Right lobe of liver (tissue), 6 donors: ENCODE measurements at regions not wholly inside any gene's neighbourhood (a gene's known extent, or its start where the extent isn't known, plus 50 kb on each side); places are given as distances from the start of the nearest gene placed in this dataset.

Experiments used
- ATAC-seq, 4 donors: fragments of 200-7000 bp; cut with Tn5 transposase; one replicate each; pipeline ENCODE4 v1.9.1; 2020; ENCODE audit warnings: mild to moderate bottlenecking in 4 of 4, moderate library complexity in 4 of 4
- DNase-seq, 3 donors: peaks; one replicate each; pipeline ENCODE4 v3.0.0-alpha.2; 2020
- H3K27ac ChIP-seq, 3 donors: fragments of 200-600 bp; one replicate each; pipeline ENCODE4 v1.8.0; 2022
- H3K27me3 ChIP-seq, 2 donors: fragments of 200-600 bp; one replicate each; pipeline ENCODE4 v1.8.0; 2022
- H3K36me3 ChIP-seq, 4 donors: fragments of 200-600 bp; sonication (generic) in 1 of 4; one replicate each; pipeline versions ENCODE4 v1.5.1 to v1.8.0; 2017 to 2022; ENCODE audit warnings: control low read depth in 1 of 4
- H3K4me1 ChIP-seq, 4 donors: fragments of 200-600 bp; sonication (generic) in 1 of 4; one replicate each; pipeline versions ENCODE4 v1.5.1 to v1.8.0; 2017 to 2022; ENCODE audit warnings: control low read depth in 1 of 4
- H3K4me3 ChIP-seq, 3 donors: fragments of 200-600 bp; one replicate each; pipeline ENCODE4 v1.8.0; 2022
- H3K9me3 ChIP-seq, 4 donors: fragments of 200-600 bp; sonication (generic) in 1 of 4; one replicate each; pipeline versions ENCODE4 v1.5.1 to v1.8.0; 2017 to 2022; ENCODE audit warnings: control low read depth in 1 of 4
- CTCF ChIP-seq, 4 donors: fragments of 200-600 bp in 3 of 4; fragments of 450-650 bp in 1 of 4; IDR thresholded peaks; one replicate each; pipeline versions ENCODE4 v1.5.1 to v1.8.0; 2016 to 2022; ENCODE audit warnings: antibody characterized with exemption in 4 of 4, mild to moderate bottlenecking in 2 of 4
- POLR2A ChIP-seq: fragments of 450-650 bp; IDR thresholded peaks from one replicate; pipeline ENCODE4 v1.6.1; 2017; ENCODE audit warnings: antibody characterized with exemption, mild to moderate bottlenecking
- WGBS: methylation state at CpG from one replicate; pipeline ENCODE4 v1.1.6; 2018; ENCODE audit warnings: low coverage, low lambda C conversion rate; ENCODE audit not compliant: insufficient coverage; ENCODE audit errors: missing lambda C conversion rate; 5-methylcytosine and 5-hydroxymethylcytosine counted together
- intact Hi-C, 2 donors: fragments of 100-400 bp; cut with DNase I; formaldehyde crosslinking; loops; one replicate each; pipeline versions ENCODE4 v1.11.2 to v1.14.1; 2022
- donor health status: DM: no; HTN: yes; CAD: no.
- donor health status: DM: no; HTN: no; CAD: no.
- donor health status: DM: no; HTN: no; CAD: no.
- donor health status: DM: no; HTN: yes; CAD: no.
- donor health status: DM: no; HTN: yes; CAD: no.

- no peaks in the 10 kb centered on the region for H3K27me3 ChIP-seq
- H3K27ac ChIP-seq = no peak overlapping the region
- intact Hi-C loops = no loop called here
- no peaks in the 10 kb centered on the region for H3K36me3 ChIP-seq
- H3K4me1 ChIP-seq = no peaks in the 10 kb centered on the region
- H3K4me3 ChIP-seq = no peak overlapping the region
- H3K9me3 ChIP-seq = no peaks in the 10 kb centered on the region
- DNase-seq = no peak
- ATAC-seq = no peak
- 83% methylated on average over 5 of the region's 5 CpGs for WGBS
- TF ChIP-seq CTCF (IDR thresholded peaks at IDR 0.05) (no peak), POLR2A (no peak)
Measured at GRCh38 chr6:4588163-4588562, 188.0 kb upstream of the CDYL start.

GRCh38 chr6:4587171-4587570, 189.0 kb upstream of the CDYL start:
- intact Hi-C loops = no loop called here

GRCh38 chr6:4586469-4586859, 189.7 kb upstream of the CDYL start:
- ATAC-seq (no peak), DNase-seq (no peak)
- Histone ChIP-seq H3K27me3 (no peaks in the 10 kb centered on the region), H3K27ac (no peak overlapping the region), H3K9me3 (no peaks in the 10 kb centered on the region), H3K36me3 (no peaks in the 10 kb centered on the region), H3K4me3 (no peak overlapping the region), H3K4me1 (no peaks in the 10 kb centered on the region)
- intact Hi-C loops = no loop called here
- WGBS = 78% methylated on average over 2 of the region's 3 CpGs
- TF ChIP-seq CTCF (IDR thresholded peaks at IDR 0.05) (no peak), POLR2A (no peak)

More at GRCh38 chr6:4587171-4587570, 189.0 kb upstream of the CDYL start:
- ATAC-seq (no peak), DNase-seq (no peak)
- no peak for TF ChIP-seq CTCF (IDR thresholded peaks at IDR 0.05)
- no peak for TF ChIP-seq POLR2A
- no peak overlapping the region for H3K4me3 ChIP-seq
- H3K27ac ChIP-seq = no peak overlapping the region
- H3K36me3 ChIP-seq = no peaks in the 10 kb centered on the region
- H3K27me3 ChIP-seq = no peaks in the 10 kb centered on the region
- no peaks in the 10 kb centered on the region for H3K9me3 ChIP-seq
- WGBS = 38% methylated on average over 3 of the region's 4 CpGs
- H3K4me1 ChIP-seq = no peaks in the 10 kb centered on the region

GRCh38 chr6:4585682-4586468, 190.3 kb upstream of the CDYL start:
- no peak overlapping the region for H3K27ac ChIP-seq
- no peaks in the 10 kb centered on the region for H3K9me3 ChIP-seq
- 57% methylated on average over 4 of the region's 5 CpGs for WGBS
- TF ChIP-seq CTCF (IDR thresholded peaks at IDR 0.05) (no peak), POLR2A (no peak)
- H3K27me3 ChIP-seq = no peaks in the 10 kb centered on the region
- H3K4me1 ChIP-seq = no peaks in the 10 kb centered on the region
- intact Hi-C loops = no loop called here
- H3K36me3 ChIP-seq = no peaks in the 10 kb centered on the region
- H3K4me3 ChIP-seq = no peak overlapping the region
- no peak for ATAC-seq
- no peak for DNase-seq
